A673 (cell line): ENCODE measurements at regions not wholly inside any gene's neighbourhood (a gene's known extent, or its start where the extent isn't known, plus 50 kb on each side); places are given as distances from the start of the nearest gene placed in this dataset.

Experiments used
- BruUV-seq: library from RNA; stranded (reverse); fragments of 400-500 nt; replicated peaks from 2 replicates; lab custom pipeline; 2021; lab: Mats Ljungman, UMichigan
- CTCF ChIA-PET: fragments of 300-600 bp; sonication (Branson Sonifier 250); formaldehyde crosslinking; loops from one replicate; lab custom pipeline; 2022; ENCODE audit warnings: antibody characterized with exemption; lab: Charles Lee
- POLR2A ChIA-PET: fragments of 300-600 bp; sonication (Branson Sonifier 250); formaldehyde crosslinking; loops from one replicate; lab custom pipeline; 2022; ENCODE audit warnings: antibody characterized with exemption; ENCODE audit not compliant: low non-redundant PET; lab: Charles Lee
- DNase-seq: peaks from one replicate; pipeline ENCODE4 v3.0.0-alpha.2; 2015; ENCODE audit warnings: low spot score
- H3K27ac ChIP-seq: fragments of 200-600 bp; sonication (generic); 2 replicates; pipeline ENCODE4 v1.5.1; 2016; ENCODE audit warnings: mixed run types, low read depth, mild to moderate bottlenecking, mixed read lengths, antibody characterized with exemption, low read length; ENCODE audit not compliant: poor library complexity, severe bottlenecking
- H3K27me3 ChIP-seq: fragments of 200-600 bp; sonication (generic); replicated peaks from 2 replicates; pipeline ENCODE4 v1.6.1; 2017; ENCODE audit warnings: mixed run types, low read depth, mild to moderate bottlenecking, mixed read lengths, antibody characterized with exemption, low read length; ENCODE audit not compliant: insufficient read depth, poor library complexity
- H3K36me3 ChIP-seq: fragments of 200-600 bp; sonication (generic); 2 replicates; pipeline ENCODE4 v1.6.1; 2016; ENCODE audit warnings: mixed run types, mild to moderate bottlenecking, mixed read lengths, antibody characterized with exemption, low read length; ENCODE audit not compliant: insufficient read depth, poor library complexity, severe bottlenecking
- H3K4me1 ChIP-seq: fragments of 200-600 bp; sonication (generic); 2 replicates; pipeline ENCODE4 v1.6.1; 2017; ENCODE audit warnings: mixed run types, mild to moderate bottlenecking, mixed read lengths, antibody characterized with exemption, low read length; ENCODE audit not compliant: insufficient read depth, poor library complexity, severe bottlenecking
- H3K4me3 ChIP-seq: fragments of 200-600 bp; sonication (generic); 2 replicates; pipeline ENCODE4 v1.5.1; 2016; ENCODE audit warnings: low read depth, mixed run types, mild to moderate bottlenecking, mixed read lengths, low read length; ENCODE audit not compliant: poor library complexity, severe bottlenecking
- H3K9me3 ChIP-seq: fragments of 200-600 bp; sonication (generic); 2 replicates; pipeline ENCODE4 v1.6.1; 2016; ENCODE audit warnings: mixed run types, low read depth, mild to moderate bottlenecking, mixed read lengths, antibody characterized with exemption, low read length; ENCODE audit not compliant: poor library complexity, severe bottlenecking
- EZH2 ChIP-seq: fragments of 200-600 bp; sonication (generic); IDR thresholded peaks from 2 replicates; pipeline ENCODE4 v1.6.1; 2017; ENCODE audit warnings: borderline replicate concordance, low read depth, mild to moderate bottlenecking, mixed read lengths, antibody characterized with exemption, low read length; ENCODE audit not compliant: poor library complexity, severe bottlenecking
- intact Hi-C: fragments of 100-400 bp; cut with micrococcal nuclease; formaldehyde crosslinking; loops from one replicate; pipeline ENCODE4 v1.10.0; 2022; ENCODE audit not compliant: unreplicated experiment
- TF ChIP-seq, protein P1 (sequence below): fragments of 300-800, 200-600 bp; sonication (generic); conservative IDR thresholded peaks from 2 replicates; pipeline ENCODE4 v1.5.1; 2017; ENCODE audit warnings: low read depth, mild to moderate bottlenecking, antibody characterized with exemption, low read length, moderate library complexity, mixed read lengths

DNA sequence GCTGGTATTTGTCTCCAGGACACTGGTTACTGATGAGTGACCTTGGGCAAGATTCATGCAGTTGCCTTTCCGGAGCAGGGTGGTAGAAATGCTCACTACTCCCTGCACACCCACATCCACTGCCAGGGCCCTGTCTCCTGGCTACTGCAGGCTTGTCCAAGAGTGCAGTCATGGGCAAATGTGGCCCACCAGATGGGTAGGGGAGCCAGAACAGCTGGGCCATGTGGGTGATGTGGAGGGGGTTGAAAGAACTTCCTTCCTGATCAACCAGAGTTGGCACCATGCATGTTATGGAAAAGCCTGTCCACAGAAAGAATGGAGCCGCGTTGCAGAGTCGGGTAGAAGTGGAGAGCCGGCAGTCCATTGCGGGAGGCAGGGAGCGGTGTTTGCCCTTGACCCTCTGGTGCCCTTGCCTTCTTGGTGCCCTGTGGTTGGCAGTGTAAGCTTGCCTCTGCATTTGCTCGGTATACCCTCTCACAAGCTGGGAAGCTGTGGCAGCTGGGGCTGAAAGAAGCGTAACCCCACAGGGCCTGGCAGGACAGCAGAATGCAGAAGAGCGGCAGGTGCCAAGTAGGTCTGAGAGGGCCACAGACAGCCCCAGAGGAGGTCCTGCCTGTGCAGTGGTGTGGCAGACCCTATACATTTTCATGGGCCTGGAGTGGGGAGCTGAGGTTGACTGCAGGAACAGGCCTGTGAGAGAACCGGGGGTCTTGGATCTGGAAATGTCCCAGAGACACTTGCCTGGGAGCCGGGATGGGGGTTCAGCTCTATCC, 253.2 kb downstream of the TFCP2L1 start:
- H3K9me3 ChIP-seq, result no peaks in the 10 kb centered on the region
- TF ChIP-seq, protein P1, sequence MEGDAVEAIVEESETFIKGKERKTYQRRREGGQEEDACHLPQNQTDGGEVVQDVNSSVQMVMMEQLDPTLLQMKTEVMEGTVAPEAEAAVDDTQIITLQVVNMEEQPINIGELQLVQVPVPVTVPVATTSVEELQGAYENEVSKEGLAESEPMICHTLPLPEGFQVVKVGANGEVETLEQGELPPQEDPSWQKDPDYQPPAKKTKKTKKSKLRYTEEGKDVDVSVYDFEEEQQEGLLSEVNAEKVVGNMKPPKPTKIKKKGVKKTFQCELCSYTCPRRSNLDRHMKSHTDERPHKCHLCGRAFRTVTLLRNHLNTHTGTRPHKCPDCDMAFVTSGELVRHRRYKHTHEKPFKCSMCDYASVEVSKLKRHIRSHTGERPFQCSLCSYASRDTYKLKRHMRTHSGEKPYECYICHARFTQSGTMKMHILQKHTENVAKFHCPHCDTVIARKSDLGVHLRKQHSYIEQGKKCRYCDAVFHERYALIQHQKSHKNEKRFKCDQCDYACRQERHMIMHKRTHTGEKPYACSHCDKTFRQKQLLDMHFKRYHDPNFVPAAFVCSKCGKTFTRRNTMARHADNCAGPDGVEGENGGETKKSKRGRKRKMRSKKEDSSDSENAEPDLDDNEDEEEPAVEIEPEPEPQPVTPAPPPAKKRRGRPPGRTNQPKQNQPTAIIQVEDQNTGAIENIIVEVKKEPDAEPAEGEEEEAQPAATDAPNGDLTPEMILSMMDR, result no peak
- no peak for TF ChIP-seq EZH2
- H3K4me1 ChIP-seq, result no peaks in the 10 kb centered on the region
- no peak overlapping the region for H3K27ac ChIP-seq
- H3K36me3 ChIP-seq, result no peaks in the 10 kb centered on the region
- intact Hi-C loops, result no loop called here
- POLR2A ChIA-PET, result no interaction called here
- no TSS peak for BruUV-seq
- CTCF ChIA-PET, result no interaction called here
- H3K27me3 ChIP-seq, result peaks cover 36% of the 10 kb centered on the region
- H3K4me3 ChIP-seq, result no peak overlapping the region
- no peak for DNase-seq

DNA sequence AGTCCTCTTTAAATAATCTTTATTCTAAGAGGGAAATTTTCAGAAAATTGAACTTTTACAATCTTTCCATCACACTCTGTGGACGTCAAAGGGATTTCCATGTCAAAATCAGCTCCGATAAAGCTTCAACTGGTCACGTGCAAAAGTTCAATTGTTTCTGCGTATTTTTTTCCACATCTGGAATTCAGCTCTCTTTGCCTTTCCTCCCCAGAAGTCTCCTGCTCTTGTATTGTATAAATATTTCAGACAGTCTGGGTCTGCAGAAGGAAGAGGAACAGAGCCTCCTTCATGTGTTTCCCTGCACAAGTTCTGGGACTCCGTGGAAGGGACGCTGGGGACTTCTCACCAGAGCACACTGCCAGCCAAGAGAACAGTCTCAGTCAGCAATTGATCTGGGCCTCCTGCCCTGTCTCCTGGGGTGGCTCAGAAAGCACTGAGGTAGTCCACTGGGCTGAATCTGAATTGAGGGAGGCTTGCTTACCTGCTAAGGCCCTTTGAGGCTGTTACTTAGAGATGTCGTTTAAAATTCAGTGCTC, 251.5 kb downstream of the TFCP2L1 start:
- no peaks in the 10 kb centered on the region for H3K9me3 ChIP-seq
- H3K27ac ChIP-seq, result no peak overlapping the region
- TF ChIP-seq EZH2, result no peak
- TF ChIP-seq, protein P1, result no peak
- POLR2A ChIA-PET, result no interaction called here
- H3K27me3 ChIP-seq, result peaks cover 22% of the 10 kb centered on the region
- H3K36me3 ChIP-seq, result no peaks in the 10 kb centered on the region
- DNase-seq, result no peak
- CTCF ChIA-PET, result no interaction called here
- H3K4me1 ChIP-seq, result peaks cover under 1% of the 10 kb centered on the region
- no TSS peak for BruUV-seq
- no peak overlapping the region for H3K4me3 ChIP-seq
- intact Hi-C loops, result no loop called here

DNA sequence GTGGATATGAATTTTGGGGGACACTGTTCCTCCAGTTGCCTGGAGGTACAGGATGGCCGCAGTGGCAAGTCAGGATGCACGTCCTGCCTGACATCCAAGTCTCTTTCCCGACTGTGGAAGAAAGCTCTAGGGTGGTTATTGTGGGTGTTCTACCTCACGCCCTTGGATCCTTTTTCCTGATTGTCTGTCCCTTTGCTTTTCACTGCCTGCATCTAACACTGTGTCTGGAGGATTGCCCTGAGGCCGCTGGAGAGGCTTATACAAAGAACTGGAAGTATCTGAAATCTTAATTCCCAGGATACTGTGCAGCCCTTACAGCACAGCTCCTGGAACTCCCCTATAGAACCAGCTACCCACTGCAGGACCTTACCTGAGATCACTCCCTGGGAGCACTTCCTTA, 250.5 kb downstream of the TFCP2L1 start:
- ChIA-PET POLR2A (no interaction called here), CTCF (no interaction called here)
- Histone ChIP-seq H3K4me3 (no peak overlapping the region), H3K27me3 (peaks cover 12% of the 10 kb centered on the region), H3K36me3 (no peaks in the 10 kb centered on the region), H3K4me1 (peaks cover 11% of the 10 kb centered on the region), H3K27ac (no peak overlapping the region), H3K9me3 (no peaks in the 10 kb centered on the region)
- intact Hi-C loops, result no loop called here
- TF ChIP-seq, protein P1, result no peak
- TF ChIP-seq EZH2, result no peak
- no TSS peak for BruUV-seq
- no peak for DNase-seq
